GM12878 (cell line): ENCODE measurements at regions not wholly inside any gene's neighbourhood (a gene's known extent, or its start where the extent isn't known, plus 50 kb on each side); places are given as distances from the start of the nearest gene placed in this dataset.
A peak's percentile ranks its signal among the peaks of the same experiment; 100 is the strongest.

Experiments
- ATAC-seq: fragments of 200-7000 bp; cut with Tn5 transposase; 3 replicates; pipeline ENCODE4 v1.9.1; 2020; ENCODE audit warnings: mild to moderate bottlenecking, moderate library complexity
- BruUV-seq: library from RNA; stranded (reverse); fragments of 400-500 nt; replicated peaks from 2 replicates; lab custom pipeline; 2021; lab: Mats Ljungman, UMichigan
- CTCF ChIA-PET: fragments of 300-600 bp; sonication (Branson Sonifier 250); formaldehyde crosslinking; extraction: SDS; loops from one replicate; lab custom pipeline; 2021; ENCODE audit warnings: inconsistent platforms; lab: Yijun Ruan, JAX
- POLR2A ChIA-PET: fragments of 350-600 bp; formaldehyde crosslinking; extraction: SDS; loops from one replicate; lab custom pipeline; 2021; ENCODE audit warnings: inconsistent platforms; lab: Charles Lee
- RAD21 ChIA-PET: fragments of 300-600 bp; sonication (Branson Sonifier 250); formaldehyde crosslinking; loops from one replicate; lab custom pipeline; 2023; ENCODE audit warnings: antibody characterized with exemption; ENCODE audit not compliant: unreplicated experiment; lab: Charles Lee
- SMC1A ChIA-PET: fragments of 300-600 bp; sonication (Branson Sonifier 250); formaldehyde crosslinking; loops from one replicate; lab custom pipeline; 2023; ENCODE audit not compliant: unreplicated experiment, uncharacterized antibody; lab: Charles Lee
- DNase-seq: peaks from one replicate; pipeline ENCODE4 v3.0.0-alpha.2; 2011; ENCODE audit warnings: low read depth, low spot score
- FAIRE-seq: peaks from 3 replicates; lab custom pipeline; 2011; peaks lifted over from hg19 to GRCh38; lab: Jason Lieb, UNC
- H2AFZ ChIP-seq: 2 replicates; pipeline ENCODE4 v1.6.0; 2011; ENCODE audit warnings: low read depth, low read length, control low read depth; ENCODE audit not compliant: control insufficient read depth
- H3K27ac ChIP-seq: 2 replicates; pipeline ENCODE4 v1.5.1; 2011; ENCODE audit warnings: control low read depth; ENCODE audit not compliant: control insufficient read depth, insufficient read depth
- H3K27me3 ChIP-seq, 2 experiments: replicated peaks in 1 of 2; 2 replicates each; pipeline versions ENCODE4 v1.6.0 to v1.6.1; 2011; ENCODE audit warnings: low read length in 1 of 2; ENCODE audit not compliant: control insufficient read depth in 2 of 2, insufficient read depth in 2 of 2
- H3K36me3 ChIP-seq, 2 experiments: 2 replicates each; pipeline ENCODE4 v1.5.1; 2011; ENCODE audit warnings: low read length in 1 of 2; ENCODE audit not compliant: control insufficient read depth in 2 of 2, insufficient read depth in 2 of 2
- H3K4me1 ChIP-seq: 2 replicates; pipeline ENCODE4 v1.6.1; 2011; ENCODE audit warnings: mild to moderate bottlenecking, low read length, moderate library complexity, mixed read lengths; ENCODE audit not compliant: control insufficient read depth, insufficient read depth
- H3K4me2 ChIP-seq: 2 replicates; pipeline ENCODE4 v1.6.0; 2011; ENCODE audit warnings: control low read depth; ENCODE audit not compliant: control insufficient read depth, insufficient read depth
- H3K4me3 ChIP-seq: fragments of 200-600 bp; sonication (generic); 2 replicates; pipeline ENCODE4 v1.5.1; 2016
- H3K79me2 ChIP-seq: 2 replicates; pipeline ENCODE4 v1.6.0; 2011; ENCODE audit warnings: low read length; ENCODE audit not compliant: control insufficient read depth, insufficient read depth
- H3K9ac ChIP-seq: 2 replicates; pipeline ENCODE4 v1.8.0; 2011; ENCODE audit warnings: low read length, control low read depth, mixed read lengths; ENCODE audit not compliant: control insufficient read depth, insufficient read depth
- H3K9me3 ChIP-seq: replicated peaks from 3 replicates; pipeline ENCODE4 v1.5.1; 2011; ENCODE audit warnings: mild to moderate bottlenecking, low read length; ENCODE audit not compliant: control insufficient read depth, insufficient read depth
- H4K20me1 ChIP-seq: 2 replicates; pipeline ENCODE4 v1.6.0; 2011; ENCODE audit not compliant: control insufficient read depth, insufficient read depth
- FOXM1 ChIP-seq: IDR thresholded peaks from 2 replicates; pipeline ENCODE4 v1.6.1; 2012; ENCODE audit warnings: low read depth, mild to moderate bottlenecking, inconsistent platforms, low read length, moderate library complexity
- ZBTB40 ChIP-seq: fragments of 450-650 bp; IDR thresholded peaks from 2 replicates; pipeline ENCODE4 v1.6.1; 2016; ENCODE audit warnings: mild to moderate bottlenecking, moderate library complexity, borderline replicate concordance
- WGBS: methylation state at CpG from one replicate; pipeline ENCODE4 v1.1.6; 2016; ENCODE audit warnings: low lambda C conversion rate; ENCODE audit not compliant: insufficient replicate concordance, insufficient coverage; ENCODE audit errors: missing lambda C conversion rate; 5-methylcytosine and 5-hydroxymethylcytosine counted together
- in situ Hi-C: fragments of 300-500 bp; cut with MboI; formaldehyde crosslinking; loops from 9 replicates; pipeline ENCODE4 v1.14.3; 2018; ENCODE audit warnings: mixed read lengths
- intact Hi-C: fragments of 100-400 bp; cut with micrococcal nuclease; formaldehyde crosslinking; loops from one replicate; pipeline ENCODE4 v1.14.2; 2022; ENCODE audit not compliant: unreplicated experiment

GRCh38 chr1:90480271-90480835 is 236.7 kb downstream of the BARHL2 start:
- no peak overlapping the region for H2AFZ ChIP-seq
- CTCF ChIA-PET: interaction anchor here (0.8 to 2.1 kb wide), 5 partner anchors 11 to 98 kb away, joined by 3 to 10 read pairs (median 4); no protein-coding TSS in a partner anchor
- H3K4me3 ChIP-seq: no peak overlapping the region
- no peak overlapping the region for H3K27ac ChIP-seq
- no peaks in the 10 kb centered on the region for H3K9me3 ChIP-seq
- H3K4me2 ChIP-seq: no peak overlapping the region
- FAIRE-seq (no peak), DNase-seq (no peak), ATAC-seq (no peak)
- RAD21 ChIA-PET: interaction anchor here (0.6 to 3.1 kb wide), 12 partner anchors 11 to 636 kb away, joined by 3 to 16 read pairs (median 4); no protein-coding TSS in a partner anchor
- SMC1A ChIA-PET: interaction anchor here (1.2 to 6.8 kb wide), 11 partner anchors 21 to 348 kb away, joined by 3 to 87 read pairs (median 5); no protein-coding TSS in a partner anchor
- H3K79me2 ChIP-seq: no peaks in the 10 kb centered on the region
- no peaks in the 10 kb centered on the region for H4K20me1 ChIP-seq
- no peaks in the 10 kb centered on the region for H3K4me1 ChIP-seq
- no peaks in the 10 kb centered on the region for H3K36me3 ChIP-seq
- WGBS: 0% methylated on average over 1 of the region's 1 CpG
- in situ Hi-C loops: no loop called here
- TF ChIP-seq FOXM1 (no peak), ZBTB40 (peak; percentile 54; the same call in 1 of the 2 replicates)
- intact Hi-C loops: no loop called here
- POLR2A ChIA-PET: interaction anchor here (0.7 to 1.1 kb wide), 4 partner anchors 31 to 48 kb away, joined by 3 to 4 read pairs (median 3); no protein-coding TSS in a partner anchor
- no peak overlapping the region for H3K9ac ChIP-seq
- no TSS peak for BruUV-seq
- no peaks in the 10 kb centered on the region for H3K27me3 ChIP-seq
